Epithelial cell of proximal tubule (primary cell): ENCODE measurements at regions not wholly inside any gene's neighbourhood (a gene's known extent, or its start where the extent isn't known, plus 50 kb on each side); places are given as distances from the start of the nearest gene placed in this dataset.

Experiments
- DNase-seq: peaks from one replicate; pipeline ENCODE4 v3.0.0-alpha.2; 2011; ENCODE audit warnings: low read depth
- H3K4me3 ChIP-seq: 2 replicates; pipeline ENCODE4 v1.5.1; 2011; ENCODE audit warnings: low read depth, mild to moderate bottlenecking, low read length
- TF ChIP-seq, protein P1 (sequence below): conservative IDR thresholded peaks from 2 replicates; pipeline ENCODE4 v1.5.1; 2012; ENCODE audit warnings: low read depth, mild to moderate bottlenecking, low read length

DNA sequence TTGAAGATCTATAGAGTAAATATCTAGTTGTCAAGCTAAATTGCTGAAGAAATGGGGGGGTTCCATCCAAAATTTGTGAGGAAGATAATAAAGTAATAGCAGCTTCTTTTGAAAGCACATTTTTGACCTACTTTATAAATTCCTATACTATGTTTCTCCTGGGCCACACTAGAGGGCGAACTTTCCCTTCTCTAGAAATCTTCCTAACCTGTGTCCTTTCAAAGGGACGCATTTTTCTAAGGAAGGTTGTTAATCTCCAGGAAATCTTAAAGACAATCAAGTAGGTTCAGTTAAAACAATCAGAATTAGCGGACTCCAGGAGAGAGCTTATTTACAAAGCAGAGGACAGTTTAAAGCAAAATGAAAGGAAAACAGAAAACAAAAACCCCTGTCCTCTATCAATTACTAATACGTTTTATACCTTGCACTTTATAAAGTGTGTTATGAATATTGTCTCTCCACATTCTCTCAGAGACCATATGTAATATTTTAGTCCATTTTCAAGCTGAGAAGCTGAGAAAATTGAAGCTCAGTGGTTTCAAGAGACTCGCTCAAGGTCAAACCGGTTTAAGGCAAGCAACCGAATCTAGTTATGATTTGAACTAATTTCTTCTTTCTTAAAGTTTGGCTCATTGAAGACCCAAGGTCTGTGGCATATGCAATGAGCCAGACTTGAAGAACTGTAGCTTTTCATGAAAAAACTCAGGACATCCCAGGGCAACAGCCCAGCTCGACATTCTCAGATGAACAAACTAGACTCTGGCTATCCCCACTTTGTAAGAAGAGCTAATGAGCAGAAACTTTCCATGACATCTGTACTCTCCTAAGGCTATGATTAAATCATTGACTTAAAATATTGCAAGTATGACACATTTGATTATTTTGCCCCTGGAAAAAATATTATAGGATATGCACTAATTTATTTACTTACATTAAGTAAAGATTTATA lies 273.6 kb downstream of the PAX3 start:
- H3K4me3 ChIP-seq: no peak overlapping the region
- no peak for DNase-seq
- TF ChIP-seq, protein P1, sequence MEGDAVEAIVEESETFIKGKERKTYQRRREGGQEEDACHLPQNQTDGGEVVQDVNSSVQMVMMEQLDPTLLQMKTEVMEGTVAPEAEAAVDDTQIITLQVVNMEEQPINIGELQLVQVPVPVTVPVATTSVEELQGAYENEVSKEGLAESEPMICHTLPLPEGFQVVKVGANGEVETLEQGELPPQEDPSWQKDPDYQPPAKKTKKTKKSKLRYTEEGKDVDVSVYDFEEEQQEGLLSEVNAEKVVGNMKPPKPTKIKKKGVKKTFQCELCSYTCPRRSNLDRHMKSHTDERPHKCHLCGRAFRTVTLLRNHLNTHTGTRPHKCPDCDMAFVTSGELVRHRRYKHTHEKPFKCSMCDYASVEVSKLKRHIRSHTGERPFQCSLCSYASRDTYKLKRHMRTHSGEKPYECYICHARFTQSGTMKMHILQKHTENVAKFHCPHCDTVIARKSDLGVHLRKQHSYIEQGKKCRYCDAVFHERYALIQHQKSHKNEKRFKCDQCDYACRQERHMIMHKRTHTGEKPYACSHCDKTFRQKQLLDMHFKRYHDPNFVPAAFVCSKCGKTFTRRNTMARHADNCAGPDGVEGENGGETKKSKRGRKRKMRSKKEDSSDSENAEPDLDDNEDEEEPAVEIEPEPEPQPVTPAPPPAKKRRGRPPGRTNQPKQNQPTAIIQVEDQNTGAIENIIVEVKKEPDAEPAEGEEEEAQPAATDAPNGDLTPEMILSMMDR: peak; percentile 79

DNA sequence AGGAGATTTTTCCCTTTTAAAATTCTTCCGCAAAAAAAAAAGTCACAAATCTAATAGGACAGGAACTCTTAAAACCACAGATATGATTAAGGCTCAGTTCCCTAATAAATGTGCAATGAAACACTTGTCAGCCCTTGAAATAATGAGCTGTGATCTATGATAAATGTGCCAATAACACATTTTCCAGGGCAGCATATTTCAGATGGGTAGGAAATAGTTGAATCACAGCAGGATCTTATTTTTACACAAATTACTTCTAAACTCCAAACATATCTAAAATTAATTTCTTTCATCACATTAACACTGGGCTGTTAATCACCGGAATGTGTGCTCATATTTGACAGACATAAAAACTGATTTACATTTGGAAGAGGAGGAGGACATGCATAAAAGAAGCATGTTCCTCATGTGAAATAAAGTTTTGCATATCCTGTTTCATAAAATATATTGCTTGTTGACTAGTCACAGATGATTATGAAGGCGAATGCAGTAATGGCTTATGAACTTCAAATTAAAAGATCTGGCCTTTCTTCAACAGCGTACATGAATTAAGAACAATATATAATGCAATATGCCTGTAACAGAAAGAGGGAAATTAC lies 281.4 kb downstream of the PAX3 start:
- no peak for DNase-seq
- no peak overlapping the region for H3K4me3 ChIP-seq
- TF ChIP-seq, protein P1: no peak

DNA sequence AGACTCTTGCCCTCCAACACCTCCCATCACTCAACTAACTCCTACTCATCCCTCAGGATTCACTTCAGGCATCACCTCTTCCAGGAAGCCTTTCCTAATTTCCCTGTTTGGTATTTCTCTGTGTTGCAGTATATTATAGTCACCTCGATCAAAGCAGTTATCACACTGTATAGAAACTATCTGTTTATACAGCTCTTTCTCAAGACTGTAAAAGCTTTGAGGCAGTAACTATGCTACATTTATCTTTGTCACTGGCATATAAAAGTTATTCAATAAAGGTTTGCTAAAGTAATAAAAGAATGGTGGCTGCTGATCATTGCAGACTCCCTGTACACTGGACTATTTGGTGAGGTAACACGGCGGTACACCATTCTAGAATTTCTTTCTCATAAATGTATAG lies 284.9 kb downstream of the PAX3 start:
- no peak for DNase-seq
- TF ChIP-seq, protein P1: no peak
- H3K4me3 ChIP-seq: no peak overlapping the region

DNA sequence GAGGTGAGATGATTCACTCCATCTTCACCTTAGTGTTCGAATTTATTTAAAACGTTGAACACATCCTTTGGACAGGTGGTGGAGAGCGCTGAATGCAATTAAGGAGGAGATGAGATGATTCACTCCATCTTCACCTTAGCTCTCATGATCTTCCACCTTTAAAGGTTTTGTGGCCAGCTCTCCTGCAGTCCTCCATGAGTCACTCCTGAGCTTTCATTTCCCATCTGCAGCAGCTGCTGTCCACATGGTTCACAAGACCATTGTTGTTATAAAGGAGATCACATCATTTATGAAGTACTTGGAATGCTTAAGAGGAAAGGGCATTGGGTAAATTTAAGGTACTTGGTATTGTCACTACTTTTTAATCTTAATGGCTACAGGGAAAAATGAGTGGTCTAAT lies 298.5 kb downstream of the PAX3 start:
- DNase-seq: peak; percentile 56
- TF ChIP-seq, protein P1: no peak
- no peak overlapping the region for H3K4me3 ChIP-seq

DNA sequence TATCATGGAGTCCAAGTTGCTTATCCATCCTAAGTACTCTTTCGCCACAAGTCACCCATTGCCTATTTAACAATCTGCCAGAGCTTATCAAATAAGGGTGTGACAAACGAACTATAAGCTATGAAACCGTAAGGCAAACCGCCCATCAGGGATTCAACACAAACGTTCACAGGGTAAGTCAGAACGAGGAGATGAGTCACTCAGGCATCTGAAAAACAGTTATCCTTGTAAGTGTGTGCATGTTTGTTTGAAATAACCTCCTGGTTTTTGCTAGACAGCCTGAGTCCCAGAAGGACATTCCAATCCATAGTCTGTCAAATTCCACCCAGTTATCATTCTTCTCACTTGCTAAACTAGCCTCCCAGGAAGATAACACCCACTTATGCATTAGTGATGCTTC lies 299.1 kb downstream of the PAX3 start:
- no peak for DNase-seq
- TF ChIP-seq, protein P1: no peak
- no peak overlapping the region for H3K4me3 ChIP-seq

DNA sequence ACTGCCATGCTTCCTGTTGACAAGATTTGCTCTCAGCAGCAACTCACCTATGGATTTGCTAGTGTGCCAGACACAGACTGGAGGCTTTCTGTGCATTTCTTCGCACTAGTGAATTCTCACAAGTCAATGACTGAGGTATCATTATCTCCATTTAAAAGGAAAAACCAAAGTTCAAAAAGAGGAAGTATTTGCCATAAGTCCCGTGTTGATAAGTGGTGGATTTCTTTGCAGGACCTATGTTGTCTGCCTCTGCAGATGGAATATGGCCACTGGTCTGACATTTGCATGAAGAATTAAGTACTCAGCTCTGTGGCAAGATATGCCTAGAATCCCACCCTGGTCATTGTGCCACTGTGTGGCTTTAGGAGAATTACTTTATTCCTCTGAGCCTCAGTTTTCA lies 299.6 kb downstream of the PAX3 start:
- DNase-seq: no peak
- TF ChIP-seq, protein P1: no peak
- no peak overlapping the region for H3K4me3 ChIP-seq
